Colonic mucosa (tissue), 4 donors: ENCODE measurements at regions not wholly inside any gene's neighbourhood (a gene's known extent, or its start where the extent isn't known, plus 50 kb on each side); places are given as distances from the start of the nearest gene placed in this dataset.

Experiments used
- DNase-seq: peaks from one replicate; pipeline ENCODE4 v3.0.0-alpha.2; 2020
- H3K27ac ChIP-seq: fragments of 200-600 bp; one replicate; pipeline ENCODE4 v1.8.0; 2021
- H3K27me3 ChIP-seq: fragments of 200-600 bp; one replicate; pipeline ENCODE4 v1.8.0; 2021
- H3K36me3 ChIP-seq: fragments of 200-600 bp; one replicate; pipeline ENCODE4 v1.8.0; 2021
- H3K4me1 ChIP-seq: fragments of 200-600 bp; one replicate; pipeline ENCODE4 v1.8.0; 2021; ENCODE audit warnings: mild to moderate bottlenecking
- H3K4me3 ChIP-seq: fragments of 200-600 bp; one replicate; pipeline ENCODE4 v1.8.0; 2021
- H3K9ac ChIP-seq, 2 donors: one replicate each; pipeline ENCODE4 v1.7.0; 2013; ENCODE audit warnings: control low read depth in 2 of 2, low read depth in 2 of 2, low read length in 2 of 2
- H3K9me3 ChIP-seq: fragments of 200-600 bp; one replicate; pipeline ENCODE4 v1.8.0; 2021
- intact Hi-C: fragments of 100-400 bp; cut with DNase I; formaldehyde crosslinking; loops from one replicate; pipeline ENCODE4 v1.14.1; 2022
- TF ChIP-seq, protein P1 (sequence below): fragments of 200-600 bp; IDR thresholded peaks from one replicate; pipeline ENCODE4 v1.8.0; 2022; ENCODE audit warnings: antibody characterized with exemption, mild to moderate bottlenecking
- donor health status: healthy.
- donor health status: DM: no; HTN: no; CAD: no.
- donor health status: DM: no; HTN: no; CAD: no.

GRCh38 chrX:5425119-5425518 lies 803.5 kb downstream of the NLGN4X start:
- TF ChIP-seq, protein P1, sequence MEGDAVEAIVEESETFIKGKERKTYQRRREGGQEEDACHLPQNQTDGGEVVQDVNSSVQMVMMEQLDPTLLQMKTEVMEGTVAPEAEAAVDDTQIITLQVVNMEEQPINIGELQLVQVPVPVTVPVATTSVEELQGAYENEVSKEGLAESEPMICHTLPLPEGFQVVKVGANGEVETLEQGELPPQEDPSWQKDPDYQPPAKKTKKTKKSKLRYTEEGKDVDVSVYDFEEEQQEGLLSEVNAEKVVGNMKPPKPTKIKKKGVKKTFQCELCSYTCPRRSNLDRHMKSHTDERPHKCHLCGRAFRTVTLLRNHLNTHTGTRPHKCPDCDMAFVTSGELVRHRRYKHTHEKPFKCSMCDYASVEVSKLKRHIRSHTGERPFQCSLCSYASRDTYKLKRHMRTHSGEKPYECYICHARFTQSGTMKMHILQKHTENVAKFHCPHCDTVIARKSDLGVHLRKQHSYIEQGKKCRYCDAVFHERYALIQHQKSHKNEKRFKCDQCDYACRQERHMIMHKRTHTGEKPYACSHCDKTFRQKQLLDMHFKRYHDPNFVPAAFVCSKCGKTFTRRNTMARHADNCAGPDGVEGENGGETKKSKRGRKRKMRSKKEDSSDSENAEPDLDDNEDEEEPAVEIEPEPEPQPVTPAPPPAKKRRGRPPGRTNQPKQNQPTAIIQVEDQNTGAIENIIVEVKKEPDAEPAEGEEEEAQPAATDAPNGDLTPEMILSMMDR, result no peak
- Histone ChIP-seq H3K9me3 (no peaks in the 10 kb centered on the region), H3K27ac (no peak overlapping the region), H3K4me3 (no peak overlapping the region), H3K4me1 (no peaks in the 10 kb centered on the region), H3K9ac (no peak overlapping the region), H3K27me3 (no peaks in the 10 kb centered on the region), H3K36me3 (no peaks in the 10 kb centered on the region)
- no peak for DNase-seq
- intact Hi-C loops, result no loop called here

DNA sequence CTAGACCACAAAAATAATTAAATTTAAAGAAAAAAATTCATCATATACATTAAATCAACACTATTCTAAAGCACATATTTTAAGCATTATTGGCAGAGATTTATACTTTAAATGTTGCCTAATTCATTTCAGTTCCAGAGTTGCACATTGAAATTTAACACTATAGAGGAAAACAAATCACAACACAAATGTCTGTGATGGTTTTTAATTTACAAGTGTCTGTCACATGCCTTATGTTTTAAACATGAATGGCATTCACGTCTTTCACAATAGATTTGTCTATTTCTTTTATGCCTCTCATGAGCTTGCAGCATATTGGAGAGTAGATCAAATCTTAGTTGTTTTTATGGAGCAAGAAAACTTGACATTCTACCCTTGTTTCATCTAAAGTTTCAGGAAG lies 811.3 kb downstream of the NLGN4X start:
- no peak for DNase-seq
- no peak overlapping the region for H3K4me3 ChIP-seq
- intact Hi-C loops, result no loop called here
- H3K9me3 ChIP-seq, result no peaks in the 10 kb centered on the region
- TF ChIP-seq, protein P1, result no peak
- no peaks in the 10 kb centered on the region for H3K27me3 ChIP-seq
- no peaks in the 10 kb centered on the region for H3K4me1 ChIP-seq
- no peak overlapping the region for H3K27ac ChIP-seq
- no peak overlapping the region for H3K9ac ChIP-seq
- H3K36me3 ChIP-seq, result no peaks in the 10 kb centered on the region

GRCh38 chrX:5415738-5416137 lies 812.9 kb downstream of the NLGN4X start:
- TF ChIP-seq, protein P1, result no peak

GRCh38 chrX:5409106-5409505 lies 819.6 kb downstream of the NLGN4X start:
- H3K9ac ChIP-seq, result no peak overlapping the region
- intact Hi-C loops, result no loop called here
- no peak overlapping the region for H3K4me3 ChIP-seq

More at GRCh38 chrX:5415738-5416137, 812.9 kb downstream of the NLGN4X start:
- no peak overlapping the region for H3K27ac ChIP-seq
- H3K9me3 ChIP-seq, result no peaks in the 10 kb centered on the region
- H3K27me3 ChIP-seq, result no peaks in the 10 kb centered on the region
- no peaks in the 10 kb centered on the region for H3K4me1 ChIP-seq
- DNase-seq, result no peak
- H3K36me3 ChIP-seq, result no peaks in the 10 kb centered on the region
- intact Hi-C loops, result no loop called here
- no peak overlapping the region for H3K4me3 ChIP-seq
- no peak overlapping the region for H3K9ac ChIP-seq

GRCh38 chrX:5402461-5402860 lies 826.2 kb downstream of the NLGN4X start:
- no peak overlapping the region for H3K27ac ChIP-seq
- H3K9me3 ChIP-seq, result no peaks in the 10 kb centered on the region
- H3K36me3 ChIP-seq, result no peaks in the 10 kb centered on the region
- TF ChIP-seq, protein P1, result no peak
- no peaks in the 10 kb centered on the region for H3K4me1 ChIP-seq
- no peak overlapping the region for H3K4me3 ChIP-seq
- H3K27me3 ChIP-seq, result no peaks in the 10 kb centered on the region
- DNase-seq, result no peak
- no peak overlapping the region for H3K9ac ChIP-seq
- intact Hi-C loops, result no loop called here

More at GRCh38 chrX:5409106-5409505, 819.6 kb downstream of the NLGN4X start:
- Histone ChIP-seq H3K4me1 (no peaks in the 10 kb centered on the region), H3K27ac (no peak overlapping the region), H3K36me3 (no peaks in the 10 kb centered on the region), H3K9me3 (no peaks in the 10 kb centered on the region), H3K27me3 (no peaks in the 10 kb centered on the region)
- TF ChIP-seq, protein P1, result no peak
- no peak for DNase-seq

- Histone ChIP-seq H3K4me1 (no peaks in the 10 kb centered on the region), H3K27me3 (no peaks in the 10 kb centered on the region), H3K9me3 (no peaks in the 10 kb centered on the region), H3K36me3 (no peaks in the 10 kb centered on the region), H3K27ac (no peak overlapping the region), H3K4me3 (no peak overlapping the region), H3K9ac (no peak overlapping the region)
- intact Hi-C loops, result no loop called here
- no peak for DNase-seq
- TF ChIP-seq, protein P1, result no peak
These were observed 829.3 kb downstream of the NLGN4X start for GRCh38 chrX:5399403-5399802.
